ENCODE measurements at regions not wholly inside any gene's neighbourhood (a gene's known extent, or its start where the extent isn't known, plus 50 kb on each side); places are given as distances from the start of the nearest gene placed in this dataset.
"Not testable (repeated sequence)": the region's sequence is repeated elsewhere in the genome, so short reads cannot be mapped to it uniquely, and the experiment has no call there.

- DNase-seq (ENCODE audit: low read depth in 2 of 2) = no peak
Measured at GRCh38 chr5:17690473-17690872, 56.2 kb downstream of the TAF11L14 start.

DNA sequence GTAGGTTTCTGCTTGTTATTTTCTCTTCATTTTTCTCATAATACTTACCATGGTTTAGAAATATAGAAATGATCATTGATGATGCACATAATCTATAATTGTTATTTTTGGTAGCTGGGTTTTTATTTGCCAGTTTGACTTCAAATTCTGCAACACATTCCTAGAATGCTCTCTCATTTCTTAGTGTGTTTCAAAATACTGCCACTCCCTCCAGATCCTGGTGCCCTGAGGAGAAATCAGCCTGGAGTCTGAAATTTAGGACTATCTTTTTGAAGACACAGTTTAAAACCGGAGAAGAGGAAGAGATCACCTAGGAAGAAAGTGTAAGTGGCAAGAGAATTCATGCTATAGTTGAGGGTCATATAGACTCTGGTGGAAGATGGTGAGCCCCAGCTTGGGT is 57.5 kb downstream of the TAF11L14 start:
- no peak for DNase-seq (ENCODE audit: low read depth in 2 of 2)

- no peak for DNase-seq (ENCODE audit: low read depth in 2 of 2)
Measured at GRCh38 chr5:17694371-17694770, 60.1 kb downstream of the TAF11L14 start.

- DNase-seq (ENCODE audit: low read depth in 2 of 2) = no peak
Measured at GRCh38 chr5:17694914-17695313, 60.7 kb downstream of the TAF11L14 start.

DNA sequence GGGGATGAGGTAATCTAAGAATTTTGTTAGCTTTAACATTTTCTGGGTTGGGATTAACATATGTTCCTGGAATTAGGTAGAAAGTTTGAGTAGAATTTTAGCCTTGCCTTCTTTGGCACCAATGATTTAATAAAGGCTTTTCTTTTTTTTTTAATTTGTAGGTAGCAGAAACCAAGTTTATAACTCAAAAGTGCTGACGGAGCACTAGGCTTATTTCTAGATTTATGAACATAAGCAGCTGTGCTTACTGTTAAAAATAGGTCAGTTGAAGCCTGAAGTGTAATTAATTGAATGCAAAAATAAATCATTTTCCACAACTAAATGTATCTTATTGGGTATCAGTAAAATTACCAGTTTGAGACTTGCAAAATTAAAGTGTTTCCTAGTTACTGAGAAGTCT is 62.4 kb downstream of the TAF11L14 start:
- DNase-seq (ENCODE audit: low read depth in 2 of 2) = no peak

DNA sequence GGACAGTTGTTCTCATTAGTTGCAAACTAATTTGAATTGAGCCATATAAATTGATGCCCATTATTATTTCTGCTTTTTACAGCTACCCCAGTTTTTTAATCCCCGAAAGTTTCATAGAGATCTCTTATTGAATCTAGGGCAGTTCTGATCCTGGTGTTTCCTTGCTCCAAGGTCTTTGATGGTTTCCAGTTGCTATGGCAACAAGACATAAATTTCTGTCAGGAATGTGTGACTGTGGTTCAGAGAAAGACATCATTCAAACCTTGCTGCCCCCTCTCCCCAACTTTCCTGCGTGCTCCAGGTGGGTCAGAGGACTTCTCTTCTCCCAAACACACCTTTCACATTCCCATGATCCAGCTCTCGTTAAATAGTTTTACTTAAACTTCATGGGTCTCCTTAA is 63.4 kb downstream of the TAF11L14 start:
- DNase-seq (ENCODE audit: low read depth in 2 of 2) = no peak

- no peak for DNase-seq (ENCODE audit: low read depth in 2 of 2)
Measured at GRCh38 chr5:17709011-17709710, 74.9 kb downstream of the TAF11L14 start.

- no peak for DNase-seq (ENCODE audit: low read depth in 2 of 2)
Measured at GRCh38 chr5:17713301-17713700, 79.0 kb downstream of the TAF11L14 start.

- DNase-seq (ENCODE audit: low read depth in 2 of 2) = no peak
Measured at GRCh38 chr5:17714186-17714585, 79.9 kb downstream of the TAF11L14 start.

DNA sequence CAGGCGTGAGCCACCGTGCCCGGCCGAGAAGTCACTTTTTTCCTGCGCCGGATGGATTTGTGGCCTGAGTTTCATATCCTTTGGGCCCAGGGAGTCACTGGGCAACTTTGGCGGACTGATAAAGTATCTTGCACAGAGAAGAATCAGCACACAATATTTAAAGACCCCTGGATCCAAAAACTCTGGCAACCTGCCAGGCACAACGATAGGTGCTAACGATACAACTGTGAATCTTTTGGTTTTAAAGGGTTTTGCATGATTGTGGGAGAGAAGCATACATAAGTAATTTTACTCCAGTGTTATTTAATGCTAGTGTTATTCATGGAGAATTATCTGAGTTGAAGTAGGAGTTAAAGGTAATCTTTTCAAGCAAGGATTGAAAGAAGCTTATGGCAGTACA is 85.3 kb downstream of the TAF11L14 start:
- DNase-seq (ENCODE audit: low read depth in 2 of 2) = no peak

DNA sequence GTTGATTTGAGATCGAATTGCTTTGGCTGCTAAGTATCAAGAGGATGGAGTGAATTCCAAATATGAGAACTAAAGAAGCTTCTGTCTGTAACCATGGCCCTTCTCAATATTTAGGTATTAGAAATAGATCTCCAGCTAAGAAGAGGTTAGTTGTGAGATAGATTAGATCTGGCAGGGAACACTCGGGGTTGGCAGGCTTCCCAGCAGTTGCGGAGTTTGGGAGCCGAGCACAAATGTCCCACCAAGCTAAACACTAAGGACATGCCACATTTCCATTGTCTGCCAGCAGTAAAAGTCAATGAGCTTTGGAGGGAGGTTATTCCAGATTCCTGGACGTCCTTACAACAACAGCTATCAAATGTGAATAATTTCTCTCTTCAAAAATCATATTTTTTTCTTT is 85.8 kb downstream of the TAF11L14 start:
- DNase-seq (ENCODE audit: low read depth in 2 of 2) = no peak

DNA sequence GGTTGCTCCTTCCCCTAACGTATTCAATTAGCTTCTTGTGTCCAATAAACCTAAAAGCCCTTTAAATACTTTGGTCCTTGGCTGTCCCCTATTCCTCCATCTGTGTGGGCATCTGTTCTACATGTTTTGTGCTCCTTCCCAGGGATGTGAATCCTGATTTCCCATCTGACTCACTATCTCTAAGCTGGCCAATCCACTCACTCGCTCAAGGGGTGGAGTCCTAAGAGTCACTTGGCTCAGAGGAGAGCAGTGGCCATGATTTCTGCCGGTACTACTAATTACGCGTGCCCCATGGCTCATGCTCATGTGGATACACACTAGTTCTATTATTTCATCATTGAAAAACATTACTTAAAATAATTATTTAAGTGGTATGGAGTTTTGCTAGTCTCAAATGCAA is 89.6 kb downstream of the TAF11L14 start:
- no peak for DNase-seq (ENCODE audit: low read depth in 2 of 2)

GRCh38 chr5:17727098-17727497 is 92.8 kb downstream of the TAF11L14 start:
- no peak for DNase-seq (ENCODE audit: low read depth in 2 of 2)

GRCh38 chr5:17730421-17730820 is 96.2 kb downstream of the TAF11L14 start:
- no peak for DNase-seq (ENCODE audit: low read depth in 2 of 2)

DNA sequence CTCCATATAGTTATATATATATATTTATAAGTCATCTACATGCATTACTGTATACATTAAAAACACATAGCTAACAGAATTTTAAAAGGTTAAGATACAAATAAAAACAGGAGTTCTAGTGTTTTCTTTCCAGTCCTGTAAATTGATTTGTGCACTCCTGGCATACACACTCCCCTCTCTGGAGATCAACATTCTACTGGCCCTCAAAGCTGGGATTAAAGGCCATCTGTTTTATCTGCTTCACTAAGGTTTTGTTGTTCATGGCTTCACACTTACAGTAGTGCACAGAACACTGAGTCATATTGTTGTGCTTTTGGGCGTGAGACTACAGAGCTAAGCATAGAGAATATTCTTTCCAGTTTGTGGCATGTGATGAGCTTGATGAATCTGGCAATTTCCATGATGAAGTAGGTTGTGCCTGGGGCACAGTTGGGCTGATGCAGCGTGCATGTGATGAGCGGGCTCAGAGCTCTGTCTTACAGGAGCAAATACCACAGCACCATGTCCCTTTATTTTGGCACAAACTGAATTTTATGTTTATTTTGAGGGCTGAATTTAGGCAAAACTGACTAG is 98.2 kb downstream of the TAF11L14 start:
- no peak for DNase-seq (ENCODE audit: low read depth in 2 of 2)

GRCh38 chr5:17734011-17734410 is 99.8 kb downstream of the TAF11L14 start:
- no peak for DNase-seq (ENCODE audit: low read depth in 2 of 2)

DNA sequence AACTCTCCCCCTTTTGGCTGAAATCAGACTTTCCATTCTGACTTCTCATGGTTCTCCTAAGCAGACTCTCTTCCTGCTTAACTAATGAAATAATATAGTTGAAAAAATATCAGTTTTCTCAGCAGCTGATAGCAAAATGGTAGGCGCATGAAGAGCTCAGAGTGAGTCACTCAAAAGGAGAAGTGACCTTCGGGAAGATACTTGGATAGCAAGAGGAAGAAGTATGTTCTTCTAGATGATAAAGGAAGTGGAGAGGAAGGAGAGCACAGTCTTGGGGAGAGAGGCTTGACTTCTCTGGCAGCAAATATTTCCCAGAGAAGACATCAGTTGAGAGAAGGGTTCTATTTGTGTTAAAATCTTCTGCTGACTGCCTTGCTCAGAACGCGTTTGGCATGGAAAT is 101.5 kb downstream of the TAF11L14 start:
- no peak for DNase-seq (ENCODE audit: low read depth in 2 of 2)

DNA sequence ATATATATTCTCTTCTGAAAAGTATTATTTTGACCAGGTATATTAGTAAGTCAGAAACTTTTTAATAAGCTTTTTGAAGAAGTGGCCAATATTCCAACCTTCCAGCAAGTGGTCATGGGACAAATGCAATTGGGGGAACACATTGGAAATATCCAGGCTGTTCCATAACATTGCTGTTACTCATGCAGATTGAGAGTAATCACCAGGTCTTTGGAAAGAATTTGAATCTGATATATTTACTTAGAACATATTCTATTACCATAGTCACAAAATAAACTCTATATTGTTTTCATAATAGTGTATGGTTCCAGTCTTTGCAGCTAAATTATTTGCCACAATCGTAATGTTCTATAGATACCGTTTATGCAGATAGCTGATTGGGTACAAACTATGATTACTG is 102.8 kb downstream of the TAF11L14 start:
- no peak for DNase-seq (ENCODE audit: low read depth in 2 of 2)

- DNase-seq (ENCODE audit: low read depth in 2 of 2) = no peak
Measured at GRCh38 chr5:17738446-17738845, 104.2 kb downstream of the TAF11L14 start.

DNA sequence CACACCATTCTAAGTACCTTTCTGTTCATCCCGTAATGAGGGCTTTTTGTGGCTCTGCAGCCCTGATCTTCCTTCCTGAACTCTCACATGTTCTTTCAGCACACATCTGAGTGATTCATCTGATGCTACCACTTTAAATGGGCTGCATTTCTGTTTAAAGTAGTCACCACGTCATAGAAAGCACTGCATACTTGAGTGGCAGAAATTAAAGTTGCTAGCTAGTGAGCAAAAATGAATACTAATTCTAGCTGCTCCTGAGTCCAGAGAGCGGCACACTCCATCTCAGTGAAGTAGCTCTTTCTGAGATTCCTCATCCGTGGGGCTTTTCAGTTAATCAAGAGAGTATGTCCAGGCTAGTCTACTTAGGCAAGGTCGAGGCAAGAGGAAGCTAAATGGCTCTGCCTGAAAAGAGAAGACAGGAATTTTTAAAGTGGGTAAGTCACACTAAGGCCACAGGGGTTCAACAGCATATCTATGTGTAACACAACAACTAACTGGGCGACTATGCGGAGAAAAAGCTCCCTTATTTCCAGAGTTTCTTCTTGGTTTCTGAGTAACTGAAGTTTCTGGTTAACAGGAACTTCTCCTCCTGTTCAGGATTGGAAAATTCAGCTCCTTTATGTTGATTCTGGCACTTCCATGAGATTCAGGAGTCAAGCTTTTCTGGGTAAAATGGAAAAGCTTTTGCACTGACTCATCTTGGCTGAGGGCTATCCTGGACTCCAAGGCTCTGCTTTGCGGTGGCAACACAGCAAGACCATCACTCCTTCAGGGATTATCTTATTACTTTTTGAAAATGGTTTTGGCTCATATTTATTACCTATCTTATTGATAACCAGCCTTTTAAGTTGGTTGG is 109.5 kb downstream of the TAF11L14 start:
- no peak for DNase-seq (ENCODE audit: low read depth in 2 of 2)

DNA sequence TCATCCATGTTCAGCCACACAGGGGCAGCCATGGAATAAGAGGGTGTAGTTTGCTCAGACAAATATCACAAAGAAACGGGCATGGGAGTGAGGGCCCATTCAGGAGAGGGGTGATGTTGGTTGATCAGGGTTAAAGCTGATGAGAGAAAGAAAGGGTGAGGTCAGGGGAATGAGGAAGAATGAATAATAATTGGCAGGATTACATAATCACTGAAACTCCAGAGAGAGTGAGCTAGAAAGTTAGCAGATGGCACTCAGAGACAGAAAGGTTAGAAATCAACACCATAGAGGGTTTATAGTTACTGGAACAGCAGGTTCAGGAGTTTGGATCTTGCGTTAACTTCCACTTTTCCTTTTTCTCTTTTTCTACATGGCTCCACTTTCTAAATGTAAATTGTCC is 113.9 kb downstream of the TAF11L14 start:
- DNase-seq (ENCODE audit: low read depth in 2 of 2) = no peak

DNA sequence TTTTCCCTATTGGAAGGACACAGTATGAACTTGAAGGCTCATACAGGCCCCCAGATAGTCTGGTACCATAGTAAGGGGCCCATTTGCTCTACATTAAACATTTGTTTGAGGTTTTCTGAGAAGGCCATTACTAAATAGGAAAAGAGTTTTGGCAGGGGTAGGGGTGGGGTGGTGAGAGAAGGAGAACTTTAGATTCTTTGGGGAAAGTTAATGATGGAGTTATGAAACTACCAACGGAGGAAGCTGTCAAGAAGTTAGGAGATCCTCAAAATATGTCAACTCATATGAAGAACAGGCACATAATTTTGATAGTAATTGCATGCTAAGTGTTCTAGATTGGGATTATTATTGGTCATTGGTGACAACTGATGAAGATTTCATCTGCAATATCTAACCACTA is 114.7 kb downstream of the TAF11L14 start:
- no peak for DNase-seq (ENCODE audit: low read depth in 2 of 2)

DNA sequence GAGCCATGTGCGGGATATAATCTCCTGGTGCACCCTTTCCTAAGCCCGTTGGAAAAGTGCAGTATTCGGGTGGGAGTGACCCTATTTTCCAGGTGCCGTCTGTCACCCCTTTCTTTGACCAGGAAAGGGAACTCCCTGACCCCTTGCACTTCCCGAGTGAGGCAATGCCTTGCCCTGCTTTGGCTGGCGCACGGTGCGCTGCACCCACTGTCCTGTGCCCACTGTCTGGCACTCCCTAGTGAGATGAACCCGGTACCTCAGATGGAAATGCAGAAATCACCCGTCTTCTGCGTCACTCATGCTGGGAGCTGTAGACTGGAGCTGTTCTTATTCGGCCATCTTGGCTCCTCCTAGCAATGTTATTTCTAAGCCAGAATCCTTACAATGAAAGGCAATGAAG is 121.1 kb downstream of the TAF11L14 start:
- not testable (repeated sequence) for DNase-seq (ENCODE audit: low read depth in 2 of 2)
